ENCODE measurements at regions not wholly inside any gene's neighbourhood (a gene's known extent, or its start where the extent isn't known, plus 50 kb on each side); places are given as distances from the start of the nearest gene placed in this dataset.

DNA sequence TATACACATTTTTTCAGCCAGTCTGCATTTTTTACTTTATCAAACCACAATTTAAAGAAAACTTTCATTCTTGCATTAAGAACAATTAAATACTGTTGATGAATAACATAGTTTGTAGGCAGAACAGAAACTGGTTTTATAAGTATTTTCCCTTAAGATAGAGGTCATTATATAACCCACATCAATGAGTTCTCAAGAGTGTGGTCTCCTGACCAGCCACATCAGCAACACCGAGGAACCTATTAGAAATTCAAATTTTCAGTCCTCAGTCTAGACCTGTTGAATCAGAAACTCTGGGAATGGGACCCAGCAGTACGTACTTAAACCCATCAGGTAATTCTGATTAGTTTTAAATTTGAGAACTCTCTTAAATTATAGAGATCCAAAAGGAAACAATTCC lies 299.6 kb upstream of the ARSJ start:
- Mint-ChIP-seq H3K27me3 (ENCODE audit: low read depth) (no peaks in the 10 kb centered on the region; the same call in 1 of the 2 replicates), H3K9me3 (peaks cover 10% of the 10 kb centered on the region), H3K4me3 (no peak overlapping the region), H3K36me3 (no peaks in the 10 kb centered on the region), H3K4me1 (0 out of 2 replicates have a peak, but pooled peaks cover 3% of the 10 kb centered on the region), H3K27ac (no peak overlapping the region)
- no peak for DNase-seq (ENCODE audit: low spot score)
- TF ChIP-seq ELF4 (CRISPR knock-in tag; IDR thresholded peaks at IDR 0.05; ENCODE audit: low read depth), result no peak
- TF ChIP-seq MYBL2 (CRISPR knock-in tag; IDR thresholded peaks at IDR 0.05), result no peak
- TF ChIP-seq, protein P1, sequence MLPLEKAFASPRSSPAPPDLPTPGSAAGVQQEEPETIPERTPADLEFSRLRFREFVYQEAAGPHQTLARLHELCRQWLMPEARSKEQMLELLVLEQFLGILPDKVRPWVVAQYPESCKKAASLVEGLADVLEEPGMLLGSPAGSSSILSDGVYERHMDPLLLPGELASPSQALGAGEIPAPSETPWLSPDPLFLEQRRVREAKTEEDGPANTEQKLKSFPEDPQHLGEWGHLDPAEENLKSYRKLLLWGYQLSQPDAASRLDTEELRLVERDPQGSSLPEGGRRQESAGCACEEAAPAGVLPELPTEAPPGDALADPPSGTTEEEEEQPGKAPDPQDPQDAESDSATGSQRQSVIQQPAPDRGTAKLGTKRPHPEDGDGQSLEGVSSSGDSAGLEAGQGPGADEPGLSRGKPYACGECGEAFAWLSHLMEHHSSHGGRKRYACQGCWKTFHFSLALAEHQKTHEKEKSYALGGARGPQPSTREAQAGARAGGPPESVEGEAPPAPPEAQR (CRISPR knock-in tag; IDR thresholded peaks at IDR 0.05), result no peak
- TF ChIP-seq, protein P2, sequence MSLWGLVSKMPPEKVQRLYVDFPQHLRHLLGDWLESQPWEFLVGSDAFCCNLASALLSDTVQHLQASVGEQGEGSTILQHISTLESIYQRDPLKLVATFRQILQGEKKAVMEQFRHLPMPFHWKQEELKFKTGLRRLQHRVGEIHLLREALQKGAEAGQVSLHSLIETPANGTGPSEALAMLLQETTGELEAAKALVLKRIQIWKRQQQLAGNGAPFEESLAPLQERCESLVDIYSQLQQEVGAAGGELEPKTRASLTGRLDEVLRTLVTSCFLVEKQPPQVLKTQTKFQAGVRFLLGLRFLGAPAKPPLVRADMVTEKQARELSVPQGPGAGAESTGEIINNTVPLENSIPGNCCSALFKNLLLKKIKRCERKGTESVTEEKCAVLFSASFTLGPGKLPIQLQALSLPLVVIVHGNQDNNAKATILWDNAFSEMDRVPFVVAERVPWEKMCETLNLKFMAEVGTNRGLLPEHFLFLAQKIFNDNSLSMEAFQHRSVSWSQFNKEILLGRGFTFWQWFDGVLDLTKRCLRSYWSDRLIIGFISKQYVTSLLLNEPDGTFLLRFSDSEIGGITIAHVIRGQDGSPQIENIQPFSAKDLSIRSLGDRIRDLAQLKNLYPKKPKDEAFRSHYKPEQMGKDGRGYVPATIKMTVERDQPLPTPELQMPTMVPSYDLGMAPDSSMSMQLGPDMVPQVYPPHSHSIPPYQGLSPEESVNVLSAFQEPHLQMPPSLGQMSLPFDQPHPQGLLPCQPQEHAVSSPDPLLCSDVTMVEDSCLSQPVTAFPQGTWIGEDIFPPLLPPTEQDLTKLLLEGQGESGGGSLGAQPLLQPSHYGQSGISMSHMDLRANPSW (CRISPR knock-in tag; conservative IDR thresholded peaks at IDR 0.05; ENCODE audit: low read depth), result no peak
- CTCF ChIA-PET, result no interaction called here
- no peak for ATAC-seq
- POLR2A ChIA-PET, result no interaction called here

DNA sequence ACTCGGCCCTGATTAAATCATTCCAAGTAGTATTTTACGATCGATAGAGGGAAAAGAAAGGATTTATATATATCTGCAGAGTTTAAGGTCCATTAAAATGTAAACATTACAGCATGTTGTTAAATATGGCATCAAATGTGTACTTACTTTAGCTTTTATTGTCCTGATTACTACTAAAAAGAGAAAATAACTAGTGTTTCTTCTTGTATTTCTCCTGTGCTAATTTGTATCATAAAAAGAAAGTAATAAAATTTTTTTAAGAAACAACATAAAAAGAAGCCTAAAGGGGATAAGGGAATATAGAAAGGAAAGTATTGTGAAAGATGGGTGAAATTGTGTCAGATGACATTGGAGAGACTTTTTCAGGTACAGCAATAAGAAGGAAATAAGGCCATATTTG lies 300.3 kb upstream of the ARSJ start:
- no peak for DNase-seq (ENCODE audit: low spot score)
- TF ChIP-seq SOX15 (CRISPR knock-in tag; IDR thresholded peaks at IDR 0.05) (no peak), ZNF423 (CRISPR knock-in tag; IDR thresholded peaks at IDR 0.05) (no peak), ZNF263 (CRISPR knock-in tag; IDR thresholded peaks at IDR 0.05; ENCODE audit: low read depth) (no peak), RORB (CRISPR knock-in tag; IDR thresholded peaks at IDR 0.05) (no peak), ZNF121 (CRISPR knock-in tag; IDR thresholded peaks at IDR 0.05) (no peak), TEAD4 (CRISPR knock-in tag; IDR thresholded peaks at IDR 0.05) (no peak), NFE2L1 (CRISPR knock-in tag; IDR thresholded peaks at IDR 0.05) (no peak), ZNF232 (CRISPR knock-in tag; IDR thresholded peaks at IDR 0.05) (no peak), GABPB1 (CRISPR knock-in tag; IDR thresholded peaks at IDR 0.05) (no peak), NFATC4 (CRISPR knock-in tag; IDR thresholded peaks at IDR 0.05) (no peak), GRHL2 (CRISPR knock-in tag; IDR thresholded peaks at IDR 0.05; ENCODE audit: insufficient replicate concordance, severe bottlenecking) (no peak)
- TF ChIP-seq, protein P3, sequence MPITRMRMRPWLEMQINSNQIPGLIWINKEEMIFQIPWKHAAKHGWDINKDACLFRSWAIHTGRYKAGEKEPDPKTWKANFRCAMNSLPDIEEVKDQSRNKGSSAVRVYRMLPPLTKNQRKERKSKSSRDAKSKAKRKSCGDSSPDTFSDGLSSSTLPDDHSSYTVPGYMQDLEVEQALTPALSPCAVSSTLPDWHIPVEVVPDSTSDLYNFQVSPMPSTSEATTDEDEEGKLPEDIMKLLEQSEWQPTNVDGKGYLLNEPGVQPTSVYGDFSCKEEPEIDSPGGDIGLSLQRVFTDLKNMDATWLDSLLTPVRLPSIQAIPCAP (CRISPR knock-in tag; IDR thresholded peaks at IDR 0.05), result no peak
- TF ChIP-seq, protein P2 (CRISPR knock-in tag; conservative IDR thresholded peaks at IDR 0.05; ENCODE audit: low read depth), result no peak
- TF ChIP-seq, protein P4, sequence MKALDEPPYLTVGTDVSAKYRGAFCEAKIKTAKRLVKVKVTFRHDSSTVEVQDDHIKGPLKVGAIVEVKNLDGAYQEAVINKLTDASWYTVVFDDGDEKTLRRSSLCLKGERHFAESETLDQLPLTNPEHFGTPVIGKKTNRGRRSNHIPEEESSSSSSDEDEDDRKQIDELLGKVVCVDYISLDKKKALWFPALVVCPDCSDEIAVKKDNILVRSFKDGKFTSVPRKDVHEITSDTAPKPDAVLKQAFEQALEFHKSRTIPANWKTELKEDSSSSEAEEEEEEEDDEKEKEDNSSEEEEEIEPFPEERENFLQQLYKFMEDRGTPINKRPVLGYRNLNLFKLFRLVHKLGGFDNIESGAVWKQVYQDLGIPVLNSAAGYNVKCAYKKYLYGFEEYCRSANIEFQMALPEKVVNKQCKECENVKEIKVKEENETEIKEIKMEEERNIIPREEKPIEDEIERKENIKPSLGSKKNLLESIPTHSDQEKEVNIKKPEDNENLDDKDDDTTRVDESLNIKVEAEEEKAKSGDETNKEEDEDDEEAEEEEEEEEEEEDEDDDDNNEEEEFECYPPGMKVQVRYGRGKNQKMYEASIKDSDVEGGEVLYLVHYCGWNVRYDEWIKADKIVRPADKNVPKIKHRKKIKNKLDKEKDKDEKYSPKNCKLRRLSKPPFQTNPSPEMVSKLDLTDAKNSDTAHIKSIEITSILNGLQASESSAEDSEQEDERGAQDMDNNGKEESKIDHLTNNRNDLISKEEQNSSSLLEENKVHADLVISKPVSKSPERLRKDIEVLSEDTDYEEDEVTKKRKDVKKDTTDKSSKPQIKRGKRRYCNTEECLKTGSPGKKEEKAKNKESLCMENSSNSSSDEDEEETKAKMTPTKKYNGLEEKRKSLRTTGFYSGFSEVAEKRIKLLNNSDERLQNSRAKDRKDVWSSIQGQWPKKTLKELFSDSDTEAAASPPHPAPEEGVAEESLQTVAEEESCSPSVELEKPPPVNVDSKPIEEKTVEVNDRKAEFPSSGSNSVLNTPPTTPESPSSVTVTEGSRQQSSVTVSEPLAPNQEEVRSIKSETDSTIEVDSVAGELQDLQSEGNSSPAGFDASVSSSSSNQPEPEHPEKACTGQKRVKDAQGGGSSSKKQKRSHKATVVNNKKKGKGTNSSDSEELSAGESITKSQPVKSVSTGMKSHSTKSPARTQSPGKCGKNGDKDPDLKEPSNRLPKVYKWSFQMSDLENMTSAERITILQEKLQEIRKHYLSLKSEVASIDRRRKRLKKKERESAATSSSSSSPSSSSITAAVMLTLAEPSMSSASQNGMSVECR (CRISPR knock-in tag; IDR thresholded peaks at IDR 0.05; ENCODE audit: borderline replicate concordance), result no peak
- TF ChIP-seq, protein P5, sequence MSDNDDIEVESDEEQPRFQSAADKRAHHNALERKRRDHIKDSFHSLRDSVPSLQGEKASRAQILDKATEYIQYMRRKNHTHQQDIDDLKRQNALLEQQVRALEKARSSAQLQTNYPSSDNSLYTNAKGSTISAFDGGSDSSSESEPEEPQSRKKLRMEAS (CRISPR knock-in tag; IDR thresholded peaks at IDR 0.05), result no peak
- TF ChIP-seq, protein P6, sequence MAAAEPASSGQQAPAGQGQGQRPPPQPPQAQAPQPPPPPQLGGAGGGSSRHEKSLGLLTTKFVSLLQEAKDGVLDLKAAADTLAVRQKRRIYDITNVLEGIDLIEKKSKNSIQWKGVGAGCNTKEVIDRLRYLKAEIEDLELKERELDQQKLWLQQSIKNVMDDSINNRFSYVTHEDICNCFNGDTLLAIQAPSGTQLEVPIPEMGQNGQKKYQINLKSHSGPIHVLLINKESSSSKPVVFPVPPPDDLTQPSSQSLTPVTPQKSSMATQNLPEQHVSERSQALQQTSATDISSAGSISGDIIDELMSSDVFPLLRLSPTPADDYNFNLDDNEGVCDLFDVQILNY (CRISPR knock-in tag; IDR thresholded peaks at IDR 0.05), result no peak
- TF ChIP-seq, protein P7, sequence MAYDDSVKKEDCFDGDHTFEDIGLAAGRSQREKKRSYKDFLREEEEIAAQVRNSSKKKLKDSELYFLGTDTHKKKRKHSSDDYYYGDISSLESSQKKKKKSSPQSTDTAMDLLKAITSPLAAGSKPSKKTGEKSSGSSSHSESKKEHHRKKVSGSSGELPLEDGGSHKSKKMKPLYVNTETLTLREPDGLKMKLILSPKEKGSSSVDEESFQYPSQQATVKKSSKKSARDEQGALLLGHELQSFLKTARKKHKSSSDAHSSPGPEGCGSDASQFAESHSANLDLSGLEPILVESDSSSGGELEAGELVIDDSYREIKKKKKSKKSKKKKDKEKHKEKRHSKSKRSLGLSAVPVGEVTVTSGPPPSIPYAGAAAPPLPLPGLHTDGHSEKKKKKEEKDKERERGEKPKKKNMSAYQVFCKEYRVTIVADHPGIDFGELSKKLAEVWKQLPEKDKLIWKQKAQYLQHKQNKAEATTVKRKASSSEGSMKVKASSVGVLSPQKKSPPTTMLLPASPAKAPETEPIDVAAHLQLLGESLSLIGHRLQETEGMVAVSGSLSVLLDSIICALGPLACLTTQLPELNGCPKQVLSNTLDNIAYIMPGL (CRISPR knock-in tag; IDR thresholded peaks at IDR 0.05), result no peak

More for the DNA sequence above, 300.3 kb upstream of the ARSJ start:
- Mint-ChIP-seq H3K27ac (no peak overlapping the region), H3K27me3 (ENCODE audit: low read depth) (no peaks in the 10 kb centered on the region; the same call in 1 of the 2 replicates), H3K36me3 (no peaks in the 10 kb centered on the region), H3K9me3 (peaks cover 10% of the 10 kb centered on the region), H3K4me3 (no peak overlapping the region), H3K4me1 (0 out of 2 replicates have a peak, but pooled peaks cover 3% of the 10 kb centered on the region)
- ChIA-PET CTCF (no interaction called here), POLR2A (no interaction called here)
- no peak for ATAC-seq

Measured in WTC11 (cell line).